Subcutaneous abdominal adipose tissue (tissue), 5 donors: ENCODE measurements at regions not wholly inside any gene's neighbourhood (a gene's known extent, or its start where the extent isn't known, plus 50 kb on each side); places are given as distances from the start of the nearest gene placed in this dataset.
"Not testable (repeated sequence)": the region's sequence is repeated elsewhere in the genome, so short reads cannot be mapped to it uniquely, and the experiment has no call there.

Experiments
- H3K27ac ChIP-seq: one replicate; pipeline ENCODE4 v1.7.0; 2013; ENCODE audit warnings: low read depth, mild to moderate bottlenecking, inconsistent platforms, low read length, moderate library complexity
- H3K27me3 ChIP-seq, 5 donors: one replicate each; pipeline ENCODE4 v1.7.0; 2013; ENCODE audit warnings: low read length in 5 of 5, inconsistent platforms in 1 of 5; ENCODE audit not compliant: control insufficient read depth in 5 of 5, insufficient read depth in 4 of 5
- H3K36me3 ChIP-seq, 5 donors: one replicate each; pipeline ENCODE4 v1.7.0; 2013; ENCODE audit warnings: low read length in 5 of 5; ENCODE audit not compliant: control insufficient read depth in 5 of 5, insufficient read depth in 5 of 5
- H3K4me1 ChIP-seq, 5 donors: one replicate each; pipeline ENCODE4 v1.7.0; 2013; ENCODE audit warnings: low read length in 5 of 5, mild to moderate bottlenecking in 3 of 5, moderate library complexity in 1 of 5; ENCODE audit not compliant: control insufficient read depth in 5 of 5, insufficient read depth in 5 of 5
- H3K4me3 ChIP-seq, 5 donors: one replicate each; pipeline ENCODE4 v1.7.0; 2013; ENCODE audit warnings: low read length in 5 of 5, low read depth in 1 of 5
- H3K9ac ChIP-seq, 5 donors: one replicate each; pipeline ENCODE4 v1.7.0; 2013; ENCODE audit warnings: low read length in 5 of 5, mild to moderate bottlenecking in 4 of 5, moderate library complexity in 3 of 5
- H3K9me3 ChIP-seq, 5 donors: one replicate each; pipeline ENCODE4 v1.7.0; 2013; ENCODE audit warnings: low read length in 5 of 5; ENCODE audit not compliant: control insufficient read depth in 5 of 5
- donor health status: healthy.
- donor health status: healthy.
- donor health status: healthy.
- donor health status: healthy.
- donor health status: healthy.

DNA sequence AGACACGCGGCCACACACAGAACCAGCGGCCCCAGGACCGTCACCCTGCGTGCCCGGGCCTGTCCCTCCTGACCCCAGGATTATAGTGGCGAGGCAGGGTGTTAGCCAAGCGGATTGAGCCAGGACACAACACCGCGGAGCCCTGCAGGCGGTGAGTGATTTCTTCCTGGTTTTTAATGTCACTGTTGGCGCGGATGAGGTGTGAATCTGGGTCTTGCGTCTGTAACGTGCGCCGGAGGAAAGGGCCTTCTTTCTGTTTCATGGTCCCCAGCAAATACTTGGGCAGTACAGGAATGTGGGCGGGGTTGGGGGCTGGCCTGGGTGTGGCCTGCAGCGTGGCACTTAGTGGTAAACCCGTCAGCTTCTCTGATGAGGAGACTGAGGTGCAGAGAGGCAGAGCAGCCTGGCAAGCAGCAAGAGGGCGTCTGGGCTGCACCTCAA lies 154.9 kb downstream of the NPIPB11 start:
- H3K9ac ChIP-seq, H3K27ac ChIP-seq: not testable (repeated sequence)

GRCh38 chr16:29250923-29251434 lies 155.5 kb downstream of the NPIPB11 start:
- H3K36me3 ChIP-seq, H3K4me3 ChIP-seq, H3K27ac ChIP-seq, H3K9me3 ChIP-seq, H3K9ac ChIP-seq, H3K27me3 ChIP-seq: not testable (repeated sequence)
- H3K4me1 ChIP-seq: peaks cover 2 to 14% (median 10%) of the 10 kb centered on the region in 5 donors

More for the DNA sequence above, 154.9 kb downstream of the NPIPB11 start:
- H3K4me1 ChIP-seq: peaks cover 4 to 14% (median 10%) of the 10 kb centered on the region in 5 donors
- H3K9me3 ChIP-seq, H3K4me3 ChIP-seq, H3K36me3 ChIP-seq, H3K27me3 ChIP-seq: not testable (repeated sequence)

GRCh38 chr16:29250469-29250868 lies 156.0 kb downstream of the NPIPB11 start:
- not testable (repeated sequence) for H3K9me3 ChIP-seq, H3K4me3 ChIP-seq, H3K27me3 ChIP-seq, H3K9ac ChIP-seq, H3K27ac ChIP-seq, H3K36me3 ChIP-seq
- peaks cover 2 to 14% (median 10%) of the 10 kb centered on the region in 5 donors for H3K4me1 ChIP-seq

- not testable (repeated sequence) for H3K4me3 ChIP-seq, H3K9me3 ChIP-seq, H3K36me3 ChIP-seq, H3K9ac ChIP-seq, H3K27ac ChIP-seq, H3K27me3 ChIP-seq
- H3K4me1 ChIP-seq: peaks cover 2 to 14% (median 10%) of the 10 kb centered on the region in 5 donors
These were observed 157.6 kb downstream of the NPIPB11 start for GRCh38 chr16:29248940-29249318.

GRCh38 chr16:29248306-29248939 lies 158.1 kb downstream of the NPIPB11 start:
- H3K9me3 ChIP-seq, H3K27me3 ChIP-seq, H3K36me3 ChIP-seq, H3K27ac ChIP-seq, H3K4me3 ChIP-seq, H3K9ac ChIP-seq: not testable (repeated sequence)
- H3K4me1 ChIP-seq: peaks cover 2 to 14% (median 10%) of the 10 kb centered on the region in 5 donors

DNA sequence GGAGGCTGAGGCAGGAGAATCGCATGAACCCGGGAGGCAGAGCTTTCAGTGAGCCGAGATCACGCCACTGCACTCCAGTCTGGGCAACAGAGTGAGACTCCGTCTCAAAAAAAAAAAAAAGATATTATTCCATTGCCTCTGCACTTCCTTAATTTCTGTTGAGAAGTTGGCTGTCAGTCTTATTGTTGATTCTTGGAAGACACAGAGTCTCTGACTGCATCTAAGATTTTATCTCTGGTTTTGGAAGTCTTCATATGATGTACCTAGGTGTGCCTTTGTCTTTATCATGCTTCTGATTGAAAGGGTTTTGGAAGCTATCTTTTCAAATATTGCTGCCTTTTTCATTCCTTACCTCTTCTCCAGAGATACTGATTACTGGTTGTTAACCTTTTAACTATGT lies 160.4 kb downstream of the NPIPB11 start:
- not testable (repeated sequence) for H3K36me3 ChIP-seq, H3K9ac ChIP-seq, H3K4me3 ChIP-seq, H3K27ac ChIP-seq, H3K9me3 ChIP-seq, H3K27me3 ChIP-seq
- peaks cover 2 to 14% (median 10%) of the 10 kb centered on the region in 5 donors for H3K4me1 ChIP-seq

GRCh38 chr16:29237971-29238370 lies 168.5 kb downstream of the NPIPB11 start:
- H3K27ac ChIP-seq: no peak overlapping the region
- H3K36me3 ChIP-seq: no peaks in the 10 kb centered on the region
- H3K4me1 ChIP-seq: no peaks in the 10 kb centered on the region

GRCh38 chr16:29237495-29237894 lies 169.0 kb downstream of the NPIPB11 start:
- H3K27ac ChIP-seq, H3K4me1 ChIP-seq, H3K27me3 ChIP-seq: not testable (repeated sequence)

More at GRCh38 chr16:29237971-29238370, 168.5 kb downstream of the NPIPB11 start:
- Histone ChIP-seq H3K27me3 (no peaks in the 10 kb centered on the region), H3K9ac (no peak overlapping the region), H3K4me3 (no peak overlapping the region), H3K9me3 (peaks cover 0 to 4% (median 0%) of the 10 kb centered on the region in 5 donors)

DNA sequence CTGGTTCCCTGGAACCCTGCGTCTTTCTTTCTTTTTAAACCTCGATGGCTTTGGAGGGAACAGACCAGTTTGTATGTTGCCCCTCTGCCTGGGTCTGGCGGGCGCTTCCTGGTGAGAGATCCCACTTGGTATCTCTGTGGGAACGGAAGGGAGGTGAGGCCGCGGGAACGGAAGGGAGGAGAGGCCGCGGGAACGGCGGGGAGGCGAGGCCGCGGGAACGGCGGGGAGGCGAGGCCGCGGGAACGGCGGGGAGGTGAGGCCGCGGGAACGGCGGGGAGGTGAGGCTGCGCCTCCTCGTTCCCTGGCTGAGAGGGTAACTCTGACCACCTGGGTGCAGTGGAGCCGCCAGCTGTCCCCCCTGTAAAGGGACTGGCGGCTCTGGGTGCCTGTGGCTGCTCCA lies 169.5 kb downstream of the NPIPB11 start:
- not testable (repeated sequence) for H3K36me3 ChIP-seq, H3K4me1 ChIP-seq, H3K27me3 ChIP-seq, H3K9me3 ChIP-seq, H3K4me3 ChIP-seq, H3K27ac ChIP-seq, H3K9ac ChIP-seq

More at GRCh38 chr16:29237495-29237894, 169.0 kb downstream of the NPIPB11 start:
- H3K9ac ChIP-seq, H3K36me3 ChIP-seq, H3K4me3 ChIP-seq, H3K9me3 ChIP-seq: not testable (repeated sequence)

DNA sequence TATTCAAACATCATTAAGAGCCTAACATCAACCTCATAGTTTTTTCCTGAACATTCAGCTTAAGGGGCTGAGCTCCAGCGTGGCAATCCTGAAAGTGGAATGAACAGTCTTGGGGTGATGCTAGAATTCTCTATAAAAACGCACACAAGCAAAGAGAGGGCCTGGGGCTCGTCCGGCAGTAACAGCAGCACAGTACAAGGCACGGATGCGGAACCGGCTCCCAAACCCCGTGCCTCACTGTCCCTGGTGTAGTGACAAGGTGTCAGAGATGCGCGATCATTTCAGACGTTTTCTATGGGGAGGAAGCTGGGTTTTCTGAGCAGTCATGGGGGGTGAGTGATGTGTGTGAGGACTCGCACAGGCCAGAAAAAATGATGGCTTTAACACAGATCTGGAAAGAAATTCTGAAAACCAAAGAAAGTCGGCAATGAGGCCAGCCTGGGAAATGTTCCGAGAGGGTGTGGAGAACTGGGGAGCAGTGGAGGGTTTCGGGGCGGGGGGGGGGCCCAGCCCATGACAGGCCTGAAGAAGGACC lies 170.6 kb downstream of the NPIPB11 start:
- not testable (repeated sequence) for H3K27me3 ChIP-seq, H3K9me3 ChIP-seq, H3K9ac ChIP-seq, H3K4me1 ChIP-seq, H3K4me3 ChIP-seq, H3K36me3 ChIP-seq, H3K27ac ChIP-seq
